ENCODE measurements at regions not wholly inside any gene's neighbourhood (a gene's known extent, or its start where the extent isn't known, plus 50 kb on each side); places are given as distances from the start of the nearest gene placed in this dataset.

DNA sequence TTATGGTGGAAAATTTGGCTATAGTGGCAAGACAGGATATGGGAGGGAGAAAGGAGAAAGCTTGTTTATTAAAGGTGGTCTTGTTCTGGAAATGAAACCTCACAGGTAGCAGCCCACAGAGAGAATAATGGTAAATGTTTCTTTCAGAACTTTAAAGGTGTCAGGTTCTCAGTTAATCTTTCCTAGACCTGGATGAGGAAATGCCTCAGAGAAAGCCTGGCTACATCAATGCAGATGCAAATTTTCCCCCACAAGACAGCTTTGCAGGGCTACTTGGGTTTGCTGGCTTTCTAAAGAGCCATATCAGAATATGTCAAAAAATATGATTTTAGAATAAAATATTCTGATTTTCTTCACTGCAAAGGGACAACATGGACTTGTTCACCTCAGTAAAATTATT is 715.0 kb downstream of the FAM133A start:
- TF ChIP-seq CTCF (IDR thresholded peaks at IDR 0.05; ENCODE audit: control insufficient read depth, extremely low read depth, insufficient read depth) = no peak
- DNase-seq (ENCODE audit: low read depth) = no peak
- H3K4me3 ChIP-seq (ENCODE audit: low read depth, low read length) = no peak overlapping the region

DNA sequence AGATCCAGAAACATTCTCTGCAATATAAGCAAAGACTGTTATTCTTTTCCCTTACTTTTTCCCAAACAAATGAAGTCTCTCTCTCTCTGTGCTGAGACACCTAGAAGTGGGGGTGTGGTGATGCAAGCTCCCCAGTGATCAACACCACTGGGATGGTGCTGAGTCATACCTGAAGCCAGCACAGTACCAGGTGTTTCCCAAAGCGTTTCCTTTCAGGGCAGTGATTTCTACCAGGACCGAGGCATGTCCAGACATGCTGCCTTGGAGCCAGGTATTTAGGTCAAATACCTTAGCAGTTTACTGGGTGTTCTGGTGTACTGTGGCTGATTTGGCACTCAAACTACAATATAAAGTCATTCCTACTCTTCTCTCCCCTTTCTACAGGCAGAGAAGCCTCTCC is 726.5 kb downstream of the FAM133A start:
- H3K4me3 ChIP-seq (ENCODE audit: low read depth, low read length) = no peak overlapping the region
- TF ChIP-seq CTCF (IDR thresholded peaks at IDR 0.05; ENCODE audit: control insufficient read depth, extremely low read depth, insufficient read depth) = no peak
- no peak for DNase-seq (ENCODE audit: low read depth)

DNA sequence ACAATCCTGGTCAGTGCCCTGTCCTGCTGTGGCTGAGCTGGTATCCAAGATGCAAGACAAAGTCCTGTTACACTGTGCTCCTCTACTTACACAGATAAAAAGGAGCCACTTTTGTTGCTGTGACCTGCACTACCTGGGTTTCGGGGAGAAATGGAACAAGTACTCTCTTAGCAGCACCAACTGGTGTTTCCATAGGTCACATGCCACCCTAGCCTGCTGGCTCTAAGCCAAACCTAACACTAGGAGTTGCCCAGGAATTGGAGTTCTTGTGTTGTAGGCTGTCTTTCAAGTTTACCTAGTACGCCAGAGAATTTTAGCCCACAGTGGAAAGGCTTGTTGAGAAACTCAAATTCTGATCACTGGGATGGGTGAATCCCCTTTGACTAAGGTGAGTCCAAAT is 727.4 kb downstream of the FAM133A start:
- no peak for TF ChIP-seq CTCF (IDR thresholded peaks at IDR 0.05; ENCODE audit: control insufficient read depth, extremely low read depth, insufficient read depth)
- no peak overlapping the region for H3K4me3 ChIP-seq (ENCODE audit: low read depth, low read length)
- no peak for DNase-seq (ENCODE audit: low read depth)

GRCh38 chrX:94414746-94415145 is 740.7 kb downstream of the FAM133A start:
- no peak overlapping the region for H3K4me3 ChIP-seq (ENCODE audit: low read depth, low read length)
- DNase-seq (ENCODE audit: low read depth) = no peak
- TF ChIP-seq CTCF (IDR thresholded peaks at IDR 0.05; ENCODE audit: control insufficient read depth, extremely low read depth, insufficient read depth) = no peak

GRCh38 chrX:94418065-94418464 is 744.1 kb downstream of the FAM133A start:
- no peak for TF ChIP-seq CTCF (IDR thresholded peaks at IDR 0.05; ENCODE audit: control insufficient read depth, extremely low read depth, insufficient read depth)
- no peak for DNase-seq (ENCODE audit: low read depth)
- H3K4me3 ChIP-seq (ENCODE audit: low read depth, low read length) = no peak overlapping the region

- no peak for DNase-seq (ENCODE audit: low read depth)
- TF ChIP-seq CTCF (IDR thresholded peaks at IDR 0.05; ENCODE audit: control insufficient read depth, extremely low read depth, insufficient read depth) = no peak
- H3K4me3 ChIP-seq (ENCODE audit: low read depth, low read length) = no peak overlapping the region
These were observed 750.5 kb downstream of the FAM133A start for GRCh38 chrX:94424456-94424855.

DNA sequence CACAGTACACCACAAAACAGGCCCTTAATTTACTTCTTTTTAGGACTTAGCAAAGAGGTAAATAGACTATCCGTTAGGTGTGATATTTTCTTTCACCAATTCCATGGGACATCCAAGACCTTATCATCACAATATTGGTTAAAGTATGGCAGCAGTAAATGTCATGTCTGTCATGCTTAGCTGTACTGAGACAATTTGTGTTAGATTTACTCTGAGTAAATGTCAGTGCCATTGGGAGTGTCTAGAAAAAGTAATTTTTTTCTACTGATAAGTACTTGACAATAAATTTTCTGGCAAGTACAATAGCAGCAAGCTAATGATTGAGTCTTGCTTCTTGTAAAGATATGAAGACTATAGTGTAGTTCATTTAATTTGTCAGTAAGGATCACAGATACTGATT is 756.1 kb downstream of the FAM133A start:
- no peak overlapping the region for H3K4me3 ChIP-seq (ENCODE audit: low read depth, low read length)
- TF ChIP-seq CTCF (IDR thresholded peaks at IDR 0.05; ENCODE audit: control insufficient read depth, extremely low read depth, insufficient read depth) = no peak
- DNase-seq (ENCODE audit: low read depth) = no peak
